ENCODE measurements at regions not wholly inside any gene's neighbourhood (a gene's known extent, or its start where the extent isn't known, plus 50 kb on each side); places are given as distances from the start of the nearest gene placed in this dataset.

GRCh38 chr4:166414431-166414830 lies 541.4 kb downstream of the TLL1 start:
- TF ChIP-seq, protein P1, sequence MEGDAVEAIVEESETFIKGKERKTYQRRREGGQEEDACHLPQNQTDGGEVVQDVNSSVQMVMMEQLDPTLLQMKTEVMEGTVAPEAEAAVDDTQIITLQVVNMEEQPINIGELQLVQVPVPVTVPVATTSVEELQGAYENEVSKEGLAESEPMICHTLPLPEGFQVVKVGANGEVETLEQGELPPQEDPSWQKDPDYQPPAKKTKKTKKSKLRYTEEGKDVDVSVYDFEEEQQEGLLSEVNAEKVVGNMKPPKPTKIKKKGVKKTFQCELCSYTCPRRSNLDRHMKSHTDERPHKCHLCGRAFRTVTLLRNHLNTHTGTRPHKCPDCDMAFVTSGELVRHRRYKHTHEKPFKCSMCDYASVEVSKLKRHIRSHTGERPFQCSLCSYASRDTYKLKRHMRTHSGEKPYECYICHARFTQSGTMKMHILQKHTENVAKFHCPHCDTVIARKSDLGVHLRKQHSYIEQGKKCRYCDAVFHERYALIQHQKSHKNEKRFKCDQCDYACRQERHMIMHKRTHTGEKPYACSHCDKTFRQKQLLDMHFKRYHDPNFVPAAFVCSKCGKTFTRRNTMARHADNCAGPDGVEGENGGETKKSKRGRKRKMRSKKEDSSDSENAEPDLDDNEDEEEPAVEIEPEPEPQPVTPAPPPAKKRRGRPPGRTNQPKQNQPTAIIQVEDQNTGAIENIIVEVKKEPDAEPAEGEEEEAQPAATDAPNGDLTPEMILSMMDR (IDR thresholded peaks at IDR 0.05; ENCODE audit: low read depth, low read length), result no peak
- no peak overlapping the region for H3K4me3 ChIP-seq
- no peaks in the 10 kb centered on the region for H3K27me3 ChIP-seq

DNA sequence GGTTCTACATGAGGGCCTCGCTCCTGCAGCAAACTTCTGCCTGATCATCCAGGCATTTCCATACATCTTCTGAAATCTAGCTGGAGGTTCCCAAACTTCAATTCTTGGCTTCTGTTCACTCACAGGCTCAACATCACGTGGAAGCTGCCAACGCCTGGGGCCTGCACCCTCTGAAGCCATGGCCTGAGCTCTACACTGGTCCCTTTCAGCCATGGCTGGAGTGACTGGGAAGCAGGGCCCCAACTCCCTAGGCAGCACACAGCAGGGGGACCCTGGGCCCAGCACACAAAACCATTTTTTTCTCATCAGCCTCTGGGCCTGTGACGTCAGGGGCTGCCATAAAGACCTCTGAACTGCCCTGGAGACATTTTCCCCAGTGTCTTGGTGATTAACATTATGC lies 542.7 kb downstream of the TLL1 start:
- H3K27me3 ChIP-seq, result no peaks in the 10 kb centered on the region
- TF ChIP-seq, protein P1 (IDR thresholded peaks at IDR 0.05; ENCODE audit: low read depth, low read length), result no peak
- H3K9me3 ChIP-seq (ENCODE audit: low read depth), result no peaks in the 10 kb centered on the region
- H3K4me3 ChIP-seq, result no peak overlapping the region
- no peaks in the 10 kb centered on the region for H3K4me1 ChIP-seq (ENCODE audit: low read depth)
- no peak for DNase-seq (ENCODE audit: low read depth in 1 of 2, low spot score in 1 of 2)
- no peak overlapping the region for H3K27ac ChIP-seq
- H3K36me3 ChIP-seq, result no peaks in the 10 kb centered on the region

More at GRCh38 chr4:166414431-166414830, 541.4 kb downstream of the TLL1 start:
- Histone ChIP-seq H3K36me3 (no peaks in the 10 kb centered on the region), H3K27ac (no peak overlapping the region), H3K4me1 (ENCODE audit: low read depth) (no peaks in the 10 kb centered on the region), H3K9me3 (ENCODE audit: low read depth) (no peaks in the 10 kb centered on the region)
- DNase-seq (ENCODE audit: low read depth in 1 of 2, low spot score in 1 of 2), result no peak

DNA sequence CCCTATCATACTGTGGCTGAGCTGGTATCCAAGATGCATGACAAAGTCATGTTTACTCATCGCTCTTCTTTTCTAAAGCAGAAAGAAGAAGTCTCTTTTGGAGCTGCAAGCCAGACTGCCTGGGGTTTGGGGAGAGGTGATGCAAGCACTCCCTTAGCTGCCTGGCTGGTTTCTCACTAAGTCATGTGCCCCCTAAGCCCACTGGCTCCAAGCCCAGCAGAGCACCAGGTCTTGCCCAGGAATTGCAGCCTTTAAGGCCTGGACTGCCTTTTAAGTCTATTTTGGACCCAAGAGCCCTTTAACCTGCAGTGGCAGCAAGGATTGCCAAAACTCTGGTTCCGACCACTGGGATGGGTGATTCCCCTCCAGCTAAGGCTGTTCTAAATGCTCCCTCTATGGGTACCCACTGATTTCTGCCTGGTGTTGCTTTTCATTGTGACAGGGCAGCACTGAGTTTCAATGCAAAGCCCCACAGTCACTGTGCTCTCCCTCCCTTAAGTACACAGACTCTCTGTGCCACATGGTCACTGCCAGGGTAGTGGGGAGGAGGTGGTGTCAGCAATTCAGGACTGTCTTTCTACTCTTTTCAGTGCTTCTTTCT lies 548.6 kb downstream of the TLL1 start:
- no peaks in the 10 kb centered on the region for H3K9me3 ChIP-seq (ENCODE audit: low read depth)
- H3K27me3 ChIP-seq, result no peaks in the 10 kb centered on the region
- H3K27ac ChIP-seq, result no peak overlapping the region
- H3K4me1 ChIP-seq (ENCODE audit: low read depth), result no peaks in the 10 kb centered on the region
- DNase-seq (ENCODE audit: low read depth in 1 of 2, low spot score in 1 of 2), result peak in 1 of 2 donors; percentile 71
- TF ChIP-seq, protein P1 (IDR thresholded peaks at IDR 0.05; ENCODE audit: low read depth, low read length), result no peak
- no peak overlapping the region for H3K4me3 ChIP-seq
- no peaks in the 10 kb centered on the region for H3K36me3 ChIP-seq

DNA sequence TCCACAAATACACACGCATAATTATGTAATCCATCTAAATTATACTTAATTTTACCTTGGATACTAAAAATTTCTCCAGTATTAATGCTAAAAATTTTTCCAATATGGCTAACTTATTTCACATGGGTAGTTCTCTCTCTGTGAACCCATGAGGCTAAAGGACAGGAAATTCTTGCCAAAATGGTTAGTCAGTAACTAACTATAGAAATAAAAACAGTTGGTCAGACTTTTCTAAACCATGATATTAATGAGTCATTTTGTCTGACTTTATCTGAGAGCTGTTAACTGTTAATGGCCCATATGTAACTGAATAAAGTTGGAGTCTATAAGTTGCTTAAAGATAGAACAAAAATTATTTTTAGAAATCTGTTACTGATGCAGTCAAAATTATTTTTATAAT lies 549.4 kb downstream of the TLL1 start:
- H3K27ac ChIP-seq, result no peak overlapping the region
- peak in 1 of 2 donors; percentile 57 for DNase-seq (ENCODE audit: low read depth in 1 of 2, low spot score in 1 of 2)
- H3K36me3 ChIP-seq, result no peaks in the 10 kb centered on the region
- no peaks in the 10 kb centered on the region for H3K4me1 ChIP-seq (ENCODE audit: low read depth)
- H3K4me3 ChIP-seq, result no peak overlapping the region
- H3K9me3 ChIP-seq (ENCODE audit: low read depth), result no peaks in the 10 kb centered on the region
- H3K27me3 ChIP-seq, result no peaks in the 10 kb centered on the region
- TF ChIP-seq, protein P1 (IDR thresholded peaks at IDR 0.05; ENCODE audit: low read depth, low read length), result no peak

DNA sequence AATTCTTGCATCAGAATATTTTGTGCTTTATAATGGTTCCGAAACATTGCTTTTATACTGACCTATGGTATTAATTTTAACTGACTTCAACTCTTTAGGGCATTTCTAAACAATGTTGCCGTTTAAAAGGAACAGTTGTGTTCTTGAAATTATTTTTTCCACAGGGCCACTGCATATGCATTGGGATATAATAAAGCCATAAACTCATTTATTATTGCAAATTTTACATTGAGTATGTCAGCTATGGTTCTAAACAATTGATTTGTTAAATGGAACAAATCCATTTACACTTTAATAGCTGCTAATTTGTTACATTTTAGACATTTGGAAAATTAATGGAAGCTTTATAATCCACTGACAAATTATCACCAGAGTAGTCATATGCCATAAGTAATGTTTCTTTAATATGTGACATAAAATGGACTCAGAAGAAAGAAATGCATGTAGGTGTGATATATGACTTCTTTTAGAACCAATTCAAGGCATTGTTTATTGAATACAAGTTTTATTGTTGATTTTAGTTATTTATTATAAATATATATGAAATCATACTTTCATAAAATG lies 553.3 kb downstream of the TLL1 start:
- no peaks in the 10 kb centered on the region for H3K9me3 ChIP-seq (ENCODE audit: low read depth)
- TF ChIP-seq, protein P1 (IDR thresholded peaks at IDR 0.05; ENCODE audit: low read depth, low read length), result no peak
- H3K4me3 ChIP-seq, result no peak overlapping the region
- no peak overlapping the region for H3K27ac ChIP-seq
- H3K4me1 ChIP-seq (ENCODE audit: low read depth), result no peaks in the 10 kb centered on the region
- DNase-seq (ENCODE audit: low read depth in 1 of 2, low spot score in 1 of 2), result no peak
- H3K36me3 ChIP-seq, result no peaks in the 10 kb centered on the region
- H3K27me3 ChIP-seq, result no peaks in the 10 kb centered on the region

Data from cardiac muscle cell (in vitro differentiated cells and primary cell).